Hematopoietic multipotent progenitor cell treated with erythropoietin and hydrocortisone succinate and interleukin-3 and kit ligand, for 15 days (in vitro differentiated cells): ENCODE measurements at regions not wholly inside any gene's neighbourhood (a gene's known extent, or its start where the extent isn't known, plus 50 kb on each side); places are given as distances from the start of the nearest gene placed in this dataset.

Experiments used
- DNase-seq: peaks from one replicate; pipeline ENCODE4 v3.0.0-alpha.2; 2015; ENCODE audit warnings: low spot score

- DNase-seq = no peak
These were observed 144.3 kb upstream of the ZMIZ1 start for GRCh38 chr10:78924319-78925003.

- no peak for DNase-seq
These were observed 143.5 kb upstream of the ZMIZ1 start for GRCh38 chr10:78925275-78925674.

GRCh38 chr10:78925800-78926319 is 142.9 kb upstream of the ZMIZ1 start:
- DNase-seq = no peak

- no peak for DNase-seq
These were observed 141.3 kb upstream of the ZMIZ1 start for GRCh38 chr10:78927257-78927995.

- no peak for DNase-seq
These were observed 140.4 kb upstream of the ZMIZ1 start for GRCh38 chr10:78928330-78928729.

GRCh38 chr10:78929541-78929940 is 139.2 kb upstream of the ZMIZ1 start:
- no peak for DNase-seq

- DNase-seq = no peak
These were observed 137.3 kb upstream of the ZMIZ1 start for GRCh38 chr10:78931321-78932053.

- no peak for DNase-seq
These were observed 136.7 kb upstream of the ZMIZ1 start for GRCh38 chr10:78932054-78932386.

- DNase-seq = no peak
These were observed 135.9 kb upstream of the ZMIZ1 start for GRCh38 chr10:78932861-78933260.

- DNase-seq = no peak
These were observed 134.8 kb upstream of the ZMIZ1 start for GRCh38 chr10:78933828-78934531.

GRCh38 chr10:78934532-78934898 is 134.3 kb upstream of the ZMIZ1 start:
- no peak for DNase-seq

- no peak for DNase-seq
These were observed 133.7 kb upstream of the ZMIZ1 start for GRCh38 chr10:78934994-78935602.

- DNase-seq = no peak
These were observed 132.9 kb upstream of the ZMIZ1 start for GRCh38 chr10:78935697-78936407.

GRCh38 chr10:78936412-78937342 is 132.1 kb upstream of the ZMIZ1 start:
- no peak for DNase-seq

GRCh38 chr10:78937393-78937792 is 131.4 kb upstream of the ZMIZ1 start:
- no peak for DNase-seq

- DNase-seq = no peak
These were observed 130.7 kb upstream of the ZMIZ1 start for GRCh38 chr10:78937800-78938694.

GRCh38 chr10:78938695-78939672 is 129.8 kb upstream of the ZMIZ1 start:
- no peak for DNase-seq

- no peak for DNase-seq
These were observed 126.7 kb upstream of the ZMIZ1 start for GRCh38 chr10:78942091-78942501.
